ENCODE measurements at regions not wholly inside any gene's neighbourhood (a gene's known extent, or its start where the extent isn't known, plus 50 kb on each side); places are given as distances from the start of the nearest gene placed in this dataset.

DNA sequence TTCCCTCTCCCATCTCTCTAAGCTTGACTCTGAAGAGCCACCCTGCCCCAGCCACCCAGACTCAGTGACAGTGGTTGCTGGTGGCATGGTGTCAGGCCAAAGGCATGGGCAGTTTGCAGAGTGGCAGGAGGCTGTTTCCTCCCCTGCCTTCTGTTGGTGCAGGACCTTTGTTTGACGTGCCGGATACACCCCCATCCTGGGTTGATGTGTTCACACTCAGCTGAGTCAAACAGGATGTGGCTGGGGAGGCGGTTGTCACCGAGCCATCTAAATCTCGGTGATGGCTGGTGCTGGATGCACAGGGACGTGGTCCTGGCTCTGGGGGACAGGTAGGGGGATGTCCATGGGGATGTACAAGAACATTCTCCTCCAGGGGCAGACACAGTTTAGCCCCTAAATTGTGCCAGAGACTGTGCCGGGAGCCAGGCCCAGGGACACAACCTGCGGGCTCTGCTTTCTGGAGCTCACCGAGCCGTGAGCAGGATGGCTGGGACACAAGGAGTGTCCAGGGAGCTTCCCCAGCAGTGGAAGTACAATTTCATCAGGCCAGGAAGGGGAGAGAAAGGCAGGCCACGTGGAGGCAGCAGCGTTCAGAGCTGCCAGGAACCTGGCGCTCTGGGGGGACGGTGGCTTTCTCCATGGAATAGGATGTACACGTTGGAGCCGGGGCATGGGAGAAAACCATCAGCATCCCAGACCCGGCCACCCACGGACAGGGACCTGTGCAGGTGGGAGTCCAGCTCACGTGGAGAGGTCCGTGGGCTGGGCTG lies 264.2 kb downstream of the SEC14L1 start:
- BruUV-seq (replicated peaks): no TSS peak
- H3K4me2 ChIP-seq: no peak overlapping the region
- H3K4me3 ChIP-seq: no peak overlapping the region
- no peaks in the 10 kb centered on the region for H3K27me3 ChIP-seq (ENCODE audit: insufficient read depth, low read depth)
- no peaks in the 10 kb centered on the region for H3K9me3 ChIP-seq (ENCODE audit: insufficient read depth, low read depth)
- no peak overlapping the region for H3K27ac ChIP-seq
- TF ChIP-seq EZH2 (IDR thresholded peaks at IDR 0.05; ENCODE audit: low read depth): no peak
- TF ChIP-seq, protein P1, sequence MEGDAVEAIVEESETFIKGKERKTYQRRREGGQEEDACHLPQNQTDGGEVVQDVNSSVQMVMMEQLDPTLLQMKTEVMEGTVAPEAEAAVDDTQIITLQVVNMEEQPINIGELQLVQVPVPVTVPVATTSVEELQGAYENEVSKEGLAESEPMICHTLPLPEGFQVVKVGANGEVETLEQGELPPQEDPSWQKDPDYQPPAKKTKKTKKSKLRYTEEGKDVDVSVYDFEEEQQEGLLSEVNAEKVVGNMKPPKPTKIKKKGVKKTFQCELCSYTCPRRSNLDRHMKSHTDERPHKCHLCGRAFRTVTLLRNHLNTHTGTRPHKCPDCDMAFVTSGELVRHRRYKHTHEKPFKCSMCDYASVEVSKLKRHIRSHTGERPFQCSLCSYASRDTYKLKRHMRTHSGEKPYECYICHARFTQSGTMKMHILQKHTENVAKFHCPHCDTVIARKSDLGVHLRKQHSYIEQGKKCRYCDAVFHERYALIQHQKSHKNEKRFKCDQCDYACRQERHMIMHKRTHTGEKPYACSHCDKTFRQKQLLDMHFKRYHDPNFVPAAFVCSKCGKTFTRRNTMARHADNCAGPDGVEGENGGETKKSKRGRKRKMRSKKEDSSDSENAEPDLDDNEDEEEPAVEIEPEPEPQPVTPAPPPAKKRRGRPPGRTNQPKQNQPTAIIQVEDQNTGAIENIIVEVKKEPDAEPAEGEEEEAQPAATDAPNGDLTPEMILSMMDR (conservative IDR thresholded peaks at IDR 0.05): no peak
- H3F3A ChIP-seq (ENCODE audit: insufficient read depth, low read depth): peaks cover 9% of the 10 kb centered on the region; the same call in 1 of the 2 replicates
- H3K79me2 ChIP-seq (ENCODE audit: low read depth): no peaks in the 10 kb centered on the region; the same call in 1 of the 2 replicates
- H2AFZ ChIP-seq: no peak overlapping the region
- no peaks in the 10 kb centered on the region for H3K9me2 ChIP-seq (ENCODE audit: insufficient read depth)
- no peaks in the 10 kb centered on the region for H3K36me3 ChIP-seq (ENCODE audit: low read depth)
- ChIA-PET CTCF (no interaction called here), POLR2A (ENCODE audit: unreplicated experiment) (no interaction called here)
- peaks cover 13% of the 10 kb centered on the region for H4K20me1 ChIP-seq (ENCODE audit: insufficient read depth)
- H3K4me1 ChIP-seq (replicated peaks; ENCODE audit: insufficient read depth): no peaks in the 10 kb centered on the region
- intact Hi-C loops (cut with micrococcal nuclease; ENCODE audit: unreplicated experiment): no loop called here
- no peak for DNase-seq

DNA sequence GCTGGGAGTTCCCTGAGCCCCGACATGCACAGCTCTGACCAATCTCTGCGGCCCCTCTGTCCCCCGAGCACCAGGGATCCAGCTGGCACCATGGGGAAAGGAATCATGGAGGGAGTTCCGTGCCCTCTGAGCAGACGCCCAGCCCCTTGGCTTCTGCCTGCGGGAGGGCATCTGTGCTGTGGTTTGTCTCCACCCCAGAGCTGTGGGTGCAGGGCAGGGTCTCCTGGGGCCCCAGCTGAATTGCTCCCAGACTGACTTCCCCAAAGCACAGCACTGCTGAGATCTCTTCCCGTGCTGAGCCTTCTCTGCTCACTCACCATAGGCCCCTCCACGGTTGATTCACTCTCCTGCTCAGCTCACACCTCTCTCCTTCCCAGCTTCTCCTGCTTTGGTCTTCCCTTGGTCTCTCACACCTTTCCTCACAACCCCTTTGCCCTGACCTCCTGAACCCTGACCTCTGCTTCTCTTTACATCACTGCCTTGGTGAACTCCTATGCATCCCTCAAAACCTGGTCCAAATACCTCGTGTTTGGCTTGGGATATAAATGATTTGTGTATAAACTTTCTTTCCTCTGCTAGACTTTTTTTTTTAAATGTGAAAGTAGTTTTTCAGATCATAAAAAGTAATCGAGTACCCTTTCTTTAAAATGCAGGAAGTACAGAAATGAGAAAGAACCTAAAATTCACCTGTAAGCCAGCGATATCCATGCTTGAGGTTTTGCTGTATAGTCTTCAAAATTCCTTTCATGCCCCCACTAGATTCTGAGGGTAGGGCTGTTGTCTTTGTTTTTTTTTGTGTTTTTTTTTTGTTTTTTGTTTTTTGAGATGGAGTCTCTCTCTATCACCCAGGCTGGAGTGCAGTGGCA lies 265.3 kb downstream of the SEC14L1 start:
- H3K27me3 ChIP-seq (ENCODE audit: insufficient read depth, low read depth): no peaks in the 10 kb centered on the region
- no peaks in the 10 kb centered on the region for H3K9me2 ChIP-seq (ENCODE audit: insufficient read depth)
- peaks cover 9% of the 10 kb centered on the region; the same call in 1 of the 2 replicates for H3F3A ChIP-seq (ENCODE audit: insufficient read depth, low read depth)
- no peak overlapping the region for H2AFZ ChIP-seq
- no peaks in the 10 kb centered on the region for H3K36me3 ChIP-seq (ENCODE audit: low read depth)
- TF ChIP-seq, protein P1 (conservative IDR thresholded peaks at IDR 0.05): no peak
- TF ChIP-seq EZH2 (IDR thresholded peaks at IDR 0.05; ENCODE audit: low read depth): no peak
- intact Hi-C loops (cut with micrococcal nuclease; ENCODE audit: unreplicated experiment): no loop called here
- no peaks in the 10 kb centered on the region for H3K4me1 ChIP-seq (replicated peaks; ENCODE audit: insufficient read depth)
- BruUV-seq (replicated peaks): no TSS peak
- POLR2A ChIA-PET (ENCODE audit: unreplicated experiment): no interaction called here
- H4K20me1 ChIP-seq (ENCODE audit: insufficient read depth): peaks cover 3% of the 10 kb centered on the region
- DNase-seq: no peak
- no peak overlapping the region for H3K27ac ChIP-seq
- H3K4me2 ChIP-seq: no peak overlapping the region
- no peaks in the 10 kb centered on the region; the same call in 1 of the 2 replicates for H3K79me2 ChIP-seq (ENCODE audit: low read depth)
- H3K9me3 ChIP-seq (ENCODE audit: insufficient read depth, low read depth): no peaks in the 10 kb centered on the region
- CTCF ChIA-PET: no interaction called here
- no peak overlapping the region for H3K4me3 ChIP-seq

DNA sequence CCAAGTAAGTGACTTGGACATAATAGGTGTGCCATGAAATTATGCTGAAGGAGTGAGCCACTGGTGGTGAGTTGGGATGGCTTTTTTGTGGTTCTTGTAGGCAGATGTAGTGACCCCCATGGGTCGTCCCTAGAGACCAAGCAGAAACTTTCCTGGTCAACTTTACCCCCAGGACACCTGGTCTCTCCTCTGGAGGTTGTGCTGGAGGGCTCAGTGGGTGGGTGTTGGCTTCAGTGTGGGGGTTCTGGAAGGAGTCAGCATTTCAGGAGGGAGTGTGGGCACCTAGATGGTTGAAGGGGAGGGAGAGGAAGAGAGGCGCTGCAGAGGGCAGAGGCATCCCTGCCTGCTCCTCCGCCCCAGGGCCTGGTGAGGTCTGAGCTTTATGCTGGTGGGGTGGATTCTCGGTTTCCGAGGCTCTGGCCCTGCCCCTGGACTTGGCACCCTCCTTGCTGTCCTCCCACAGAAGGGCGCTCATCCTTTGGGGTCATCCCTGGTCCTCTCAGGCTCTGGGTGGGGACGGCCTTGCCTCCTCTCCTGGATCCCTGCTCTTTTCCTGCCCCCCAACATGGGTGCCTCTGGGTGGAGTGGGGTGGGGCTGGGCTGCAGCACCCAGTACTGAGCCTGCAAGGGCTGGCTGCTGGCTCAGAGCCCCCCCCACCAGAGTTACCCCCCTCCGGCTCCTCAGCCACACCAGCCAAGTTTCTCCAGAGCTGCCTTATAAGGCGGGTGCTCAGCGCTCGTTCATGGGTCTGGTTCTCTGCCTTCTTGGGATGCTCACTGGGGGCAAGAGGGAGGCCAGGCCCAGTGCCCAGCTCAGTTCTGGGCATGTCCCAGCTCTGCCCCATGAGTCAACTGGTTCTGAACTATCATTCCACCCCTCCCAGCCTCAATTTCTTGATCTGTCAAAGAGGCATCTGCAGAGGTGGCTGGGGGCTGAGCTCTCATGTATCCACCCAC lies 266.8 kb downstream of the SEC14L1 start:
- Histone ChIP-seq H3K9me2 (ENCODE audit: insufficient read depth) (no peaks in the 10 kb centered on the region), H3K79me2 (ENCODE audit: low read depth) (no peaks in the 10 kb centered on the region; the same call in 1 of the 2 replicates), H4K20me1 (ENCODE audit: insufficient read depth) (peaks cover 4% of the 10 kb centered on the region; the same call in 1 of the 2 replicates), H3K36me3 (ENCODE audit: low read depth) (no peaks in the 10 kb centered on the region), H3K27me3 (ENCODE audit: insufficient read depth, low read depth) (no peaks in the 10 kb centered on the region), H3K4me2 (no peak overlapping the region), H3K4me3 (no peak overlapping the region), H3K4me1 (replicated peaks; ENCODE audit: insufficient read depth) (no peaks in the 10 kb centered on the region), H2AFZ (no peak overlapping the region), H3F3A (ENCODE audit: insufficient read depth, low read depth) (peaks cover 9% of the 10 kb centered on the region; the same call in 1 of the 2 replicates), H3K9me3 (ENCODE audit: insufficient read depth, low read depth) (no peaks in the 10 kb centered on the region), H3K27ac (no peak overlapping the region)
- intact Hi-C loops (cut with micrococcal nuclease; ENCODE audit: unreplicated experiment): no loop called here
- no peak for DNase-seq
- TF ChIP-seq, protein P1 (conservative IDR thresholded peaks at IDR 0.05): no peak
- TF ChIP-seq EZH2 (IDR thresholded peaks at IDR 0.05; ENCODE audit: low read depth): no peak
- BruUV-seq (replicated peaks): no TSS peak
- ChIA-PET POLR2A (ENCODE audit: unreplicated experiment) (no interaction called here), CTCF (no interaction called here)
